ENCODE measurements at regions not wholly inside any gene's neighbourhood (a gene's known extent, or its start where the extent isn't known, plus 50 kb on each side); places are given as distances from the start of the nearest gene placed in this dataset.
"Not testable (repeated sequence)": the region's sequence is repeated elsewhere in the genome, so short reads cannot be mapped to it uniquely, and the experiment has no call there.

DNA sequence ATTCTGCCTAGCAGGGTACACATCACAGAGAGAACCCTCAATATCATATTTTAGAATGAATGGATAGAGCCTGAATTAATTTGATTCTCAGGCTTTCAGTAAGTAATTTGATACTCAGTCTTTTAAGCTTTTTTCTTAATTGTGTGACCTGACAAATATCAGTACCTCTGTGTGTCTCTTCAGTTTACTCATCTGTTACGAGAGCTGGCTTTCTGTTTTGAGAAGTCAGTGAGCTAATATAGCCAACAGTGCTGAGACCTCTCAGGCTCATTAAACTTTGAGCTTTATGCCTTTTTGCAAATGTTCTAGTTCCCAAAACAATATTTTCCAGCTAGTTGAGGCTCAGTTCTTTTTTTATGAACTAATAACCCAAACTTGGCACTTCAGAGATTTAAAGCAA lies 91.8 kb downstream of the KLRB1 start:
- TF ChIP-seq, protein P1, sequence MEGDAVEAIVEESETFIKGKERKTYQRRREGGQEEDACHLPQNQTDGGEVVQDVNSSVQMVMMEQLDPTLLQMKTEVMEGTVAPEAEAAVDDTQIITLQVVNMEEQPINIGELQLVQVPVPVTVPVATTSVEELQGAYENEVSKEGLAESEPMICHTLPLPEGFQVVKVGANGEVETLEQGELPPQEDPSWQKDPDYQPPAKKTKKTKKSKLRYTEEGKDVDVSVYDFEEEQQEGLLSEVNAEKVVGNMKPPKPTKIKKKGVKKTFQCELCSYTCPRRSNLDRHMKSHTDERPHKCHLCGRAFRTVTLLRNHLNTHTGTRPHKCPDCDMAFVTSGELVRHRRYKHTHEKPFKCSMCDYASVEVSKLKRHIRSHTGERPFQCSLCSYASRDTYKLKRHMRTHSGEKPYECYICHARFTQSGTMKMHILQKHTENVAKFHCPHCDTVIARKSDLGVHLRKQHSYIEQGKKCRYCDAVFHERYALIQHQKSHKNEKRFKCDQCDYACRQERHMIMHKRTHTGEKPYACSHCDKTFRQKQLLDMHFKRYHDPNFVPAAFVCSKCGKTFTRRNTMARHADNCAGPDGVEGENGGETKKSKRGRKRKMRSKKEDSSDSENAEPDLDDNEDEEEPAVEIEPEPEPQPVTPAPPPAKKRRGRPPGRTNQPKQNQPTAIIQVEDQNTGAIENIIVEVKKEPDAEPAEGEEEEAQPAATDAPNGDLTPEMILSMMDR (IDR thresholded peaks at IDR 0.05 in 2 of 3, conservative IDR thresholded peaks at IDR 0.05 in 1 of 3; ENCODE audit: control insufficient read depth in 2 of 3, extremely low read depth in 1 of 3, insufficient read depth in 1 of 3, low read depth in 3 of 3, low read length in 3 of 3) = not testable (repeated sequence)
- not testable (repeated sequence) for TF ChIP-seq HDAC6 (IDR thresholded peaks at IDR 0.05; ENCODE audit: unreplicated experiment); RELA (IDR thresholded peaks at IDR 0.05; ENCODE audit: borderline replicate concordance, partially characterized antibody); BRCA1 (IDR thresholded peaks at IDR 0.05; ENCODE audit: low read depth, low read length)
